ENCODE measurements at regions not wholly inside any gene's neighbourhood (a gene's known extent, or its start where the extent isn't known, plus 50 kb on each side); places are given as distances from the start of the nearest gene placed in this dataset.

- H3K27me3 ChIP-seq (replicated peaks in 1 of 4; ENCODE audit: control extremely low read depth in 1 of 4, control insufficient read depth in 3 of 4, insufficient read depth in 4 of 4, low read length in 3 of 4) = no peaks in the 10 kb centered on the region
- ChIA-PET CTCF (no interaction called here), POLR2A (no interaction called here)
- H3K9me3 ChIP-seq (ENCODE audit: control extremely low read depth in 1 of 3, control insufficient read depth in 2 of 3, insufficient read depth in 1 of 3, low read length in 2 of 3) = peaks cover 0 to 4% (median 0%) of the 10 kb centered on the region in 3 donors
- H3K4me3 ChIP-seq (ENCODE audit: control extremely low read depth in 1 of 5, extremely low read depth in 1 of 5, insufficient read depth in 1 of 5, low read depth in 2 of 5, low read length in 4 of 5) = no peak overlapping the region
- Mint-ChIP-seq H3K27me3 (no peaks in the 10 kb centered on the region), H3K9me3 (ENCODE audit: insufficient read depth) (no peaks in the 10 kb centered on the region), H3K27ac (no peak overlapping the region), H3K4me1 (no peaks in the 10 kb centered on the region), H3K4me3 (no peak overlapping the region)
- no peak overlapping the region for H3K27ac ChIP-seq (ENCODE audit: low read length in 2 of 2)
- H4K20me1 ChIP-seq (ENCODE audit: control insufficient read depth, insufficient read depth, low read length, poor library complexity, severe bottlenecking) = no peaks in the 10 kb centered on the region
- intact Hi-C loops (cut with micrococcal nuclease) = no loop called here
- DNase-seq = no peak
- TF ChIP-seq, protein P1, sequence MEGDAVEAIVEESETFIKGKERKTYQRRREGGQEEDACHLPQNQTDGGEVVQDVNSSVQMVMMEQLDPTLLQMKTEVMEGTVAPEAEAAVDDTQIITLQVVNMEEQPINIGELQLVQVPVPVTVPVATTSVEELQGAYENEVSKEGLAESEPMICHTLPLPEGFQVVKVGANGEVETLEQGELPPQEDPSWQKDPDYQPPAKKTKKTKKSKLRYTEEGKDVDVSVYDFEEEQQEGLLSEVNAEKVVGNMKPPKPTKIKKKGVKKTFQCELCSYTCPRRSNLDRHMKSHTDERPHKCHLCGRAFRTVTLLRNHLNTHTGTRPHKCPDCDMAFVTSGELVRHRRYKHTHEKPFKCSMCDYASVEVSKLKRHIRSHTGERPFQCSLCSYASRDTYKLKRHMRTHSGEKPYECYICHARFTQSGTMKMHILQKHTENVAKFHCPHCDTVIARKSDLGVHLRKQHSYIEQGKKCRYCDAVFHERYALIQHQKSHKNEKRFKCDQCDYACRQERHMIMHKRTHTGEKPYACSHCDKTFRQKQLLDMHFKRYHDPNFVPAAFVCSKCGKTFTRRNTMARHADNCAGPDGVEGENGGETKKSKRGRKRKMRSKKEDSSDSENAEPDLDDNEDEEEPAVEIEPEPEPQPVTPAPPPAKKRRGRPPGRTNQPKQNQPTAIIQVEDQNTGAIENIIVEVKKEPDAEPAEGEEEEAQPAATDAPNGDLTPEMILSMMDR (IDR thresholded peaks at IDR 0.05) = no peak
- no peak for TF ChIP-seq EZH2 (IDR thresholded peaks at IDR 0.05; ENCODE audit: borderline replicate concordance, insufficient read depth, low read depth, low read length, poor library complexity, severe bottlenecking)
- no peak overlapping the region for H2AFZ ChIP-seq (ENCODE audit: insufficient read depth, low read depth, low read length, poor library complexity, severe bottlenecking)
- WGBS (ENCODE audit: insufficient coverage) = no CpG with 5 or more reads among the region's 3 CpGs
- no peak for ATAC-seq (ENCODE audit: low read depth)
- no peak overlapping the region for H3K9ac ChIP-seq (ENCODE audit: low read length)
- no peaks in the 10 kb centered on the region for H3K36me3 ChIP-seq (replicated peaks in 1 of 2; ENCODE audit: control extremely low read depth in 1 of 2, control insufficient read depth in 1 of 2, extremely low read depth in 1 of 2, insufficient read depth in 2 of 2, low read length in 1 of 2)
- no peaks in the 10 kb centered on the region for H3K4me1 ChIP-seq (ENCODE audit: control insufficient read depth in 2 of 2, insufficient read depth in 2 of 2, low read length in 2 of 2)
- no peaks in the 10 kb centered on the region for H3K79me2 ChIP-seq (ENCODE audit: control insufficient read depth, insufficient read depth, low read length)
- no peak overlapping the region for H3K4me2 ChIP-seq (replicated peaks; ENCODE audit: low read depth, low read length, poor library complexity, severe bottlenecking)
Observed at GRCh38 chr14:27098451-27098850, 500.6 kb upstream of the NOVA1 start.

GRCh38 chr14:27114180-27114579, 516.3 kb upstream of the NOVA1 start:
- no peak overlapping the region for H3K9ac ChIP-seq (ENCODE audit: low read length)
- no peaks in the 10 kb centered on the region for H3K27me3 ChIP-seq (replicated peaks in 1 of 4; ENCODE audit: control extremely low read depth in 1 of 4, control insufficient read depth in 3 of 4, insufficient read depth in 4 of 4, low read length in 3 of 4)
- H3K27me3 Mint-ChIP-seq = no peaks in the 10 kb centered on the region
- no peak overlapping the region for H3K4me2 ChIP-seq (replicated peaks; ENCODE audit: low read depth, low read length, poor library complexity, severe bottlenecking)
- no peak for ATAC-seq (ENCODE audit: low read depth)
- WGBS (ENCODE audit: insufficient coverage) = no CpG with 5 or more reads among the region's 1 CpG
- peaks cover 2% of the 10 kb centered on the region for H3K9me3 Mint-ChIP-seq (ENCODE audit: insufficient read depth)
- no peaks in the 10 kb centered on the region for H3K79me2 ChIP-seq (ENCODE audit: control insufficient read depth, insufficient read depth, low read length)
- no peak overlapping the region for H2AFZ ChIP-seq (ENCODE audit: insufficient read depth, low read depth, low read length, poor library complexity, severe bottlenecking)
- no peaks in the 10 kb centered on the region for H4K20me1 ChIP-seq (ENCODE audit: control insufficient read depth, insufficient read depth, low read length, poor library complexity, severe bottlenecking)
- H3K27ac Mint-ChIP-seq = no peak overlapping the region
- H3K9me3 ChIP-seq (ENCODE audit: control extremely low read depth in 1 of 3, control insufficient read depth in 2 of 3, insufficient read depth in 1 of 3, low read length in 2 of 3) = peaks cover 0 to 3% (median 0%) of the 10 kb centered on the region in 3 donors
- TF ChIP-seq, protein P1 (IDR thresholded peaks at IDR 0.05) = no peak
- no peak for TF ChIP-seq EZH2 (IDR thresholded peaks at IDR 0.05; ENCODE audit: borderline replicate concordance, insufficient read depth, low read depth, low read length, poor library complexity, severe bottlenecking)
- ChIA-PET CTCF (no interaction called here), POLR2A (no interaction called here)
- H3K4me3 ChIP-seq (ENCODE audit: control extremely low read depth in 1 of 5, extremely low read depth in 1 of 5, insufficient read depth in 1 of 5, low read depth in 2 of 5, low read length in 4 of 5) = no peak overlapping the region
- H3K4me1 ChIP-seq (ENCODE audit: control insufficient read depth in 2 of 2, insufficient read depth in 2 of 2, low read length in 2 of 2) = no peaks in the 10 kb centered on the region
- H3K4me3 Mint-ChIP-seq = no peak overlapping the region
- no peak overlapping the region for H3K27ac ChIP-seq (ENCODE audit: low read length in 2 of 2)
- DNase-seq = no peak
- no peaks in the 10 kb centered on the region for H3K4me1 Mint-ChIP-seq
- no peaks in the 10 kb centered on the region for H3K36me3 ChIP-seq (replicated peaks in 1 of 2; ENCODE audit: control extremely low read depth in 1 of 2, control insufficient read depth in 1 of 2, extremely low read depth in 1 of 2, insufficient read depth in 2 of 2, low read length in 1 of 2)
- intact Hi-C loops (cut with micrococcal nuclease) = no loop called here
